ENCODE measurements at regions not wholly inside any gene's neighbourhood (a gene's known extent, or its start where the extent isn't known, plus 50 kb on each side); places are given as distances from the start of the nearest gene placed in this dataset.

GRCh38 chr3:182612332-182612731 is 181.0 kb upstream of the ATP11B start:
- no peaks in the 10 kb centered on the region for H3K27me3 ChIP-seq (ENCODE audit: control insufficient read depth, insufficient read depth, low read length)
- H3K4me1 ChIP-seq (ENCODE audit: control insufficient read depth, insufficient read depth, low read length), result no peaks in the 10 kb centered on the region
- 80% methylated on average over 1 of the region's 3 CpGs for WGBS (ENCODE audit: insufficient coverage)
- H3K4me3 ChIP-seq (ENCODE audit: low read length), result no peak overlapping the region
- no peaks in the 10 kb centered on the region for H3K36me3 ChIP-seq (ENCODE audit: control insufficient read depth, insufficient read depth, low read length)
- no peak for DNase-seq
- H3K27ac ChIP-seq (ENCODE audit: low read length), result no peak overlapping the region
- H3K9me3 ChIP-seq (replicated peaks; ENCODE audit: control insufficient read depth, low read depth, low read length), result no peaks in the 10 kb centered on the region

DNA sequence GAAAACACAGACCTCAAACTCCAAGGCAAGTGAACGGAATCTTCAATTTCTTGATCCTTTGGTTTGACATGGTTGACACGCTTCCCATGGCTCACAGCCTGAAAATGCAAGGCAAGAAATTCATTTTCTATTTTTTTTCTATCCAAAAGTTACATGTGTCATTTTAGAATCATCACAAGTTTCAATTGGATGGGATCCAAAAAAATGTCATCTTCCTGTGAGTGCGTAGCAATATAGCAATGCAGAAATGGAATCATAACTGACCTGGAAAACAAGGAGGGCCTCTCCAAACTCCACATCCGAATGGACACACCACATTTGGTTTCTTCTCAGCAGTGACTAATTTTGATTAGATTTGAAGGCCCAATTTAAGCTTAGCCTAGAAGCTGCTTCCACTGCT is 175.8 kb upstream of the ATP11B start:
- WGBS (ENCODE audit: insufficient coverage), result 72% methylated on average over 2 of the region's 4 CpGs
- no peaks in the 10 kb centered on the region for H3K27me3 ChIP-seq (ENCODE audit: control insufficient read depth, insufficient read depth, low read length)

GRCh38 chr3:182618085-182618732 is 175.1 kb upstream of the ATP11B start:
- DNase-seq, result peak; percentile 70
- no peaks in the 10 kb centered on the region for H3K36me3 ChIP-seq (ENCODE audit: control insufficient read depth, insufficient read depth, low read length)
- no peaks in the 10 kb centered on the region for H3K4me1 ChIP-seq (ENCODE audit: control insufficient read depth, insufficient read depth, low read length)
- 25% methylated on average over 2 of the region's 8 CpGs for WGBS (ENCODE audit: insufficient coverage)
- H3K27ac ChIP-seq (ENCODE audit: low read length), result no peak overlapping the region
- H3K27me3 ChIP-seq (ENCODE audit: control insufficient read depth, insufficient read depth, low read length), result no peaks in the 10 kb centered on the region
- H3K9me3 ChIP-seq (replicated peaks; ENCODE audit: control insufficient read depth, low read depth, low read length), result no peaks in the 10 kb centered on the region
- H3K4me3 ChIP-seq (ENCODE audit: low read length), result no peak overlapping the region

More for the DNA sequence above, 175.8 kb upstream of the ATP11B start:
- H3K4me3 ChIP-seq (ENCODE audit: low read length), result no peak overlapping the region
- no peaks in the 10 kb centered on the region for H3K36me3 ChIP-seq (ENCODE audit: control insufficient read depth, insufficient read depth, low read length)
- DNase-seq, result no peak
- no peak overlapping the region for H3K27ac ChIP-seq (ENCODE audit: low read length)
- H3K4me1 ChIP-seq (ENCODE audit: control insufficient read depth, insufficient read depth, low read length), result no peaks in the 10 kb centered on the region
- no peaks in the 10 kb centered on the region for H3K9me3 ChIP-seq (replicated peaks; ENCODE audit: control insufficient read depth, low read depth, low read length)

DNA sequence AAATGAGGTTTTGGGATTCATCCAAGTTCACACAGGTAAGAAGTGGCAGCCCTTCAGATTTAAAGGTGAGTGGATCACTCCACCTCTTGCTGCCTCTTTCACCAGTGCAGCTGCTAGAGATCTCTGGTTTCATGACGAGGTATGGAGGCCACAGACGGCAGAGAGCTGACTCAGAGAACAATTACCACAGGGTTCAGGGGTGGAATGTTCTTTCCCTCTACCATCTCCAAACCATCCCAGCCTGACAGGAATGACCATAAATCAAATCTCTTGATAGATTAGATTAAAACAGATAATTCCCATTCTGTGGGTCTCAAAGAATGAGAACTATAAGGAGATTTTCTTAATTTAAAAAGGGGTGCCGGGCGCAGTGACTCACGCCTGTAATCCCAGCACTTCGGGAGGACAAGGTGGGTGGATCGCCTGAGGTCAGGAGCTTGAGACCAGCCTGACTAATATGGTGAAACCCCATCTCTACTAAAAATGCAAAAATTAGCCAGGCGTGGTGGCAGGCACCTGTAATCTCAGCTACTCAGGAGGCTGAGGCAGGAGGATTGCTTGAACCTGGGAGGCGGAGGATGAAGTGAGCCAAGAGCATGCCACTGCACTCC is 174.2 kb upstream of the ATP11B start:
- Histone ChIP-seq H3K4me3 (ENCODE audit: low read length) (no peak overlapping the region), H3K27me3 (ENCODE audit: control insufficient read depth, insufficient read depth, low read length) (no peaks in the 10 kb centered on the region), H3K36me3 (ENCODE audit: control insufficient read depth, insufficient read depth, low read length) (no peaks in the 10 kb centered on the region), H3K27ac (ENCODE audit: low read length) (no peak overlapping the region), H3K9me3 (replicated peaks; ENCODE audit: control insufficient read depth, low read depth, low read length) (no peaks in the 10 kb centered on the region), H3K4me1 (ENCODE audit: control insufficient read depth, insufficient read depth, low read length) (no peaks in the 10 kb centered on the region)
- WGBS (ENCODE audit: insufficient coverage), result 96% methylated on average over 6 of the region's 9 CpGs
- DNase-seq, result no peak

DNA sequence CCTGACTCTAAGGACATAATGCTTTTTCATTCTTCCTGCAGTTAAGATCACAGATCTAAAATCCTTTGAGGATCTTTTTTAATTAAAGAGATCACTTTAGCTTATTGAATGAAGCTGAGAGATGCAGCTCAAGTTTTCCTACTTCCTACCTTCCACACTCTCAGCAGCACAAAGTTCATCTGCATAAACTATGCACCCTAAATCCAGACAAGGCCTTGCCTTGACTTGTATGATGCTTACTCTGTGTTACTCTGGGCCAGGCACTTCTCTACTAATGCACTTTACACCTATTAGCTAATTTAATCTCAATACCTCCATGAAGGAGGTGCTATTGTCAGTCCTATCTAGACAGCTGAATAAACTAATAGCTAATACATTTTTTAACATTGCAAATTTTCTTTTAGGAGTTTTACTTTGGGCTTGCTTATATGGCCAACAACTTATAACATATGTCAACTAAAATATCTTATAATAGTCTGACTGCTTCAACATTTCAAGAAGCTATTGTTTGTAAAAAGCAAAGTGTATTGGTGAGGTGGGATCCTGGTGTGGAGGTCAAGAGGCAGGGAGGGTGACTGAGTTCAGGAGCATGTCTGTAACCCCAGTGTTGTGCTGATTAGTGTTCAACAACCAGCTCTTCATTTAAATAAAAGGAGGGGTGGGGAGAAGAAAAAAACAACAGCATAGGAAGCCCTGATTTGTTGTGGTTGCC is 172.4 kb upstream of the ATP11B start:
- no peaks in the 10 kb centered on the region for H3K36me3 ChIP-seq (ENCODE audit: control insufficient read depth, insufficient read depth, low read length)
- no peaks in the 10 kb centered on the region for H3K27me3 ChIP-seq (ENCODE audit: control insufficient read depth, insufficient read depth, low read length)
- DNase-seq, result no peak
- H3K4me1 ChIP-seq (ENCODE audit: control insufficient read depth, insufficient read depth, low read length), result no peaks in the 10 kb centered on the region
- no peak overlapping the region for H3K27ac ChIP-seq (ENCODE audit: low read length)
- H3K4me3 ChIP-seq (ENCODE audit: low read length), result no peak overlapping the region
- no peaks in the 10 kb centered on the region for H3K9me3 ChIP-seq (replicated peaks; ENCODE audit: control insufficient read depth, low read depth, low read length)

- Histone ChIP-seq H3K4me3 (ENCODE audit: low read length) (no peak overlapping the region), H3K4me1 (ENCODE audit: control insufficient read depth, insufficient read depth, low read length) (no peaks in the 10 kb centered on the region), H3K27ac (ENCODE audit: low read length) (no peak overlapping the region), H3K36me3 (ENCODE audit: control insufficient read depth, insufficient read depth, low read length) (no peaks in the 10 kb centered on the region), H3K9me3 (replicated peaks; ENCODE audit: control insufficient read depth, low read depth, low read length) (no peaks in the 10 kb centered on the region), H3K27me3 (ENCODE audit: control insufficient read depth, insufficient read depth, low read length) (no peaks in the 10 kb centered on the region)
- WGBS (ENCODE audit: insufficient coverage), result 26% methylated on average over 2 of the region's 4 CpGs
- no peak for DNase-seq
Measured at GRCh38 chr3:182621435-182622240, 171.7 kb upstream of the ATP11B start.

- Histone ChIP-seq H3K27me3 (ENCODE audit: control insufficient read depth, insufficient read depth, low read length) (no peaks in the 10 kb centered on the region), H3K4me1 (ENCODE audit: control insufficient read depth, insufficient read depth, low read length) (no peaks in the 10 kb centered on the region), H3K36me3 (ENCODE audit: control insufficient read depth, insufficient read depth, low read length) (no peaks in the 10 kb centered on the region), H3K27ac (ENCODE audit: low read length) (no peak overlapping the region), H3K9me3 (replicated peaks; ENCODE audit: control insufficient read depth, low read depth, low read length) (no peaks in the 10 kb centered on the region), H3K4me3 (ENCODE audit: low read length) (no peak overlapping the region)
- DNase-seq, result no peak
Measured at GRCh38 chr3:182622241-182622545, 171.1 kb upstream of the ATP11B start.

DNA sequence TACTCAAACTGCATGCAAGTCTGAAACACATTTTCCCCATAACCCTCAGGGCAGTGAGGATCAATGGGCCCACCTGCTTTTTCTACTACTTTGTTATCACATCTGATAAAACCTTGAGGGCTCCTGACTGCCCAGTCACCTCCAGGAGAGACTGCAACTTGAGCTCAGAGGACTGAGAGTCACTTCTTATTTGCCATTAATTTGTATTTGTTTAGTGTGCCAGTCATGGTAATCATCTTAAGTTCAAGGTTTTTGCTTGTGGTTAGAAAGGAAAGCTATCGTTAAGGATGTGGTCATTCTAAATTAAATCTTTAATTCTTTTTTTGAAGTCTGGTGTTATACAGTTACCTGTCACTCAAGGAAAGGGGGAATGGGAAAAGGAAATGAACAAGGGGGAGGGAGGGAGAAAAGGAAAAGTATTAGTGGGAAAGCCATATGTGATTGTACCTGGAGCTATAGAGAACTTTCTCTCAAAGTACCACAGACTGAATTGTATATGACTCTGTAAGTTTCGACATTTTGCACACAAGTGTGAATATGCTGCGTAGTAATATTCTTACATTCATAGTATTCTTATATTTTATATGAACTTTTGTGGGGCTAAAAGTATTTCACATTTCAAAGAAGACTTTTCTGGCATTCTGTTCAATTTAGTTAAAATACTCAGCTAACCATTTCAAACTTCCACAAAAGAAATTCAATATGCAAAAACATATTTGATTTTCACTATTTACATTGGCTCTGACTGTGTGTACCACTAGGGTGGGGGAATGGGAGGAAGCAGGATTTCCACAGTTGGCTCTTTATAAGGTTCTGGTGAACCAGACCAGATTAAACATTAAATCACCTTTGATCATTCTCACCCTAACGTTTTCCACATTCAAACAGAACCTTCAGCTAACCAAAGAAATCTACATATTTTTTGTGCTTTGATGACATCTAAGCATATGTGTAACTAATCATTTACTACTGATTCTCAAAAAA is 166.5 kb upstream of the ATP11B start:
- H3K9me3 ChIP-seq (replicated peaks; ENCODE audit: control insufficient read depth, low read depth, low read length), result no peaks in the 10 kb centered on the region
- H3K36me3 ChIP-seq (ENCODE audit: control insufficient read depth, insufficient read depth, low read length), result no peaks in the 10 kb centered on the region
- H3K27me3 ChIP-seq (ENCODE audit: control insufficient read depth, insufficient read depth, low read length), result no peaks in the 10 kb centered on the region
- no CpG with 5 or more reads among the region's 4 CpGs for WGBS (ENCODE audit: insufficient coverage)
- H3K27ac ChIP-seq (ENCODE audit: low read length), result no peak overlapping the region
- no peak overlapping the region for H3K4me3 ChIP-seq (ENCODE audit: low read length)
- no peak for DNase-seq
- no peaks in the 10 kb centered on the region for H3K4me1 ChIP-seq (ENCODE audit: control insufficient read depth, insufficient read depth, low read length)

GRCh38 chr3:182628531-182628930 is 164.8 kb upstream of the ATP11B start:
- Histone ChIP-seq H3K36me3 (ENCODE audit: control insufficient read depth, insufficient read depth, low read length) (no peaks in the 10 kb centered on the region), H3K4me1 (ENCODE audit: control insufficient read depth, insufficient read depth, low read length) (no peaks in the 10 kb centered on the region), H3K4me3 (ENCODE audit: low read length) (no peak overlapping the region), H3K27ac (ENCODE audit: low read length) (no peak overlapping the region), H3K9me3 (replicated peaks; ENCODE audit: control insufficient read depth, low read depth, low read length) (no peaks in the 10 kb centered on the region), H3K27me3 (ENCODE audit: control insufficient read depth, insufficient read depth, low read length) (no peaks in the 10 kb centered on the region)
- DNase-seq, result no peak
- no CpG with 5 or more reads among the region's 2 CpGs for WGBS (ENCODE audit: insufficient coverage)
